Mesenchymal stem cell (in vitro differentiated cells and primary cell): ENCODE measurements at regions not wholly inside any gene's neighbourhood (a gene's known extent, or its start where the extent isn't known, plus 50 kb on each side); places are given as distances from the start of the nearest gene placed in this dataset.
A peak's percentile ranks its signal among the peaks of the same experiment; 100 is the strongest.

Experiments
- DNase-seq: peaks from one replicate; pipeline ENCODE4 v3.0.0-alpha.2; 2013
- H2AFZ ChIP-seq: one replicate; pipeline ENCODE4 v1.6.1; 2013; ENCODE audit warnings: low read depth, mild to moderate bottlenecking, control low read depth, inconsistent platforms, low read length, moderate library complexity
- H2AK5ac ChIP-seq: 2 replicates; pipeline ENCODE4 v1.6.1; 2013; ENCODE audit warnings: low read length, moderate library complexity, mild to moderate bottlenecking, inconsistent platforms; ENCODE audit not compliant: severe bottlenecking
- H2BK120ac ChIP-seq: one replicate; pipeline ENCODE4 v1.6.1; 2013; ENCODE audit warnings: low read depth, mild to moderate bottlenecking, inconsistent platforms, low read length, moderate library complexity
- H2BK12ac ChIP-seq, 2 experiments: one replicate each; pipeline ENCODE4 v1.6.1; 2013; ENCODE audit warnings: inconsistent platforms in 2 of 2, low read length in 2 of 2, mild to moderate bottlenecking in 2 of 2, moderate library complexity in 2 of 2, control low read depth in 1 of 2
- H2BK15ac ChIP-seq: one replicate; pipeline ENCODE4 v1.6.1; 2013; ENCODE audit warnings: mild to moderate bottlenecking, low read depth, inconsistent platforms; ENCODE audit not compliant: poor library complexity, severe bottlenecking
- H2BK5ac ChIP-seq: 2 replicates; pipeline ENCODE4 v1.6.1; 2013; ENCODE audit warnings: low read depth, mild to moderate bottlenecking, low read length, control low read depth, inconsistent platforms; ENCODE audit not compliant: poor library complexity, severe bottlenecking
- H3K14ac ChIP-seq, 2 experiments: one replicate each; pipeline ENCODE4 v1.6.1; 2013; ENCODE audit warnings: inconsistent platforms in 2 of 2, low read length in 2 of 2, control low read depth in 1 of 2, mild to moderate bottlenecking in 1 of 2, moderate library complexity in 1 of 2
- H3K18ac ChIP-seq, 2 experiments: one replicate each; pipeline ENCODE4 v1.6.1; 2013; ENCODE audit warnings: inconsistent platforms in 2 of 2, low read length in 2 of 2, control low read depth in 1 of 2, low read depth in 1 of 2, mild to moderate bottlenecking in 1 of 2
- H3K23ac ChIP-seq, 2 experiments: one replicate each; pipeline ENCODE4 v1.6.1; 2013; ENCODE audit warnings: inconsistent platforms in 2 of 2, low read length in 2 of 2, mild to moderate bottlenecking in 2 of 2, moderate library complexity in 2 of 2, control low read depth in 1 of 2
- H3K27ac ChIP-seq: 2 replicates; pipeline ENCODE4 v1.5.1; 2013; ENCODE audit warnings: mild to moderate bottlenecking, moderate library complexity, low read length, control low read depth, inconsistent platforms; ENCODE audit not compliant: poor library complexity, severe bottlenecking
- H3K27me3 ChIP-seq, 2 experiments: 2 replicates each; pipeline versions ENCODE4 v1.6.1 to v1.7.0; 2013; ENCODE audit warnings: low read length in 2 of 2, mild to moderate bottlenecking in 2 of 2, moderate library complexity in 2 of 2, control low read depth in 1 of 2, inconsistent platforms in 1 of 2; ENCODE audit not compliant: control insufficient read depth in 1 of 2, insufficient read depth in 1 of 2
- H3K36me3 ChIP-seq, 2 experiments: 2 replicates each; pipeline versions ENCODE4 v1.6.1 to v1.7.0; 2013; ENCODE audit warnings: low read length in 2 of 2, control low read depth in 1 of 2, inconsistent platforms in 1 of 2, low read depth in 1 of 2, mild to moderate bottlenecking in 1 of 2; ENCODE audit not compliant: insufficient read depth in 2 of 2, control insufficient read depth in 1 of 2
- H3K4ac ChIP-seq, 2 experiments: one replicate each; pipeline ENCODE4 v1.6.1; 2013; ENCODE audit warnings: inconsistent platforms in 2 of 2, low read length in 2 of 2, mild to moderate bottlenecking in 2 of 2, moderate library complexity in 2 of 2, control low read depth in 1 of 2, low read depth in 1 of 2
- H3K4me1 ChIP-seq: 2 replicates; pipeline ENCODE4 v1.6.1; 2013; ENCODE audit warnings: low read depth, low read length, control low read depth; ENCODE audit not compliant: control insufficient read depth, insufficient read depth
- H3K4me2 ChIP-seq: 2 replicates; pipeline ENCODE4 v1.6.1; 2013; ENCODE audit warnings: low read length, mild to moderate bottlenecking, inconsistent platforms; ENCODE audit not compliant: poor library complexity, severe bottlenecking
- H3K4me3 ChIP-seq, 2 experiments: 2 replicates each; pipeline versions ENCODE4 v1.5.1 to v1.7.0; 2013; ENCODE audit warnings: low read length in 2 of 2, mild to moderate bottlenecking in 2 of 2, control low read depth in 1 of 2, low read depth in 1 of 2; ENCODE audit not compliant: insufficient read depth in 1 of 2
- H3K79me1 ChIP-seq: replicated peaks from 2 replicates; pipeline ENCODE4 v1.6.1; 2013; ENCODE audit warnings: mild to moderate bottlenecking, control low read depth, low read length, inconsistent platforms; ENCODE audit not compliant: poor library complexity, severe bottlenecking
- H3K9ac ChIP-seq: 2 replicates; pipeline ENCODE4 v1.7.0; 2013; ENCODE audit warnings: mild to moderate bottlenecking, low read length, moderate library complexity
- H3K9me3 ChIP-seq: 2 replicates; pipeline ENCODE4 v1.7.0; 2013; ENCODE audit warnings: mild to moderate bottlenecking, low read length; ENCODE audit not compliant: control insufficient read depth
- H4K8ac ChIP-seq: one replicate; pipeline ENCODE4 v1.6.1; 2013; ENCODE audit warnings: inconsistent platforms, mild to moderate bottlenecking, low read length, moderate library complexity
- H4K91ac ChIP-seq: one replicate; pipeline ENCODE4 v1.6.1; 2013; ENCODE audit warnings: mild to moderate bottlenecking, low read length, inconsistent platforms
- WGBS: methylation state at CpG from one replicate; pipeline ENCODE4 v1.1.7; 2013; ENCODE audit warnings: mixed read lengths; 5-methylcytosine and 5-hydroxymethylcytosine counted together

GRCh38 chr20:51280047-51280446, 257.1 kb upstream of the KCNG1 start:
- WGBS: 88% methylated on average over 6 of the region's 6 CpGs
- no peak overlapping the region for H4K91ac ChIP-seq
- H3K36me3 ChIP-seq: no peaks in the 10 kb centered on the region
- peaks cover 43 to 64% of the 10 kb centered on the region in 2 experiments for H3K27me3 ChIP-seq
- no peak overlapping the region for H4K8ac ChIP-seq
- H3K4ac ChIP-seq: no peak overlapping the region
- H2BK120ac ChIP-seq: no peak overlapping the region
- no peak overlapping the region for H3K27ac ChIP-seq
- H2AFZ ChIP-seq: no peak overlapping the region
- DNase-seq: no peak
- no peak overlapping the region for H3K18ac ChIP-seq
- H3K9me3 ChIP-seq: peaks cover 16% of the 10 kb centered on the region
- H3K4me2 ChIP-seq: no peak overlapping the region
- no peaks in the 10 kb centered on the region for H3K79me1 ChIP-seq
- no peaks in the 10 kb centered on the region for H3K4me1 ChIP-seq
- H3K9ac ChIP-seq: no peak overlapping the region
- no peak overlapping the region for H2BK5ac ChIP-seq
- no peak overlapping the region for H3K4me3 ChIP-seq
- H3K14ac ChIP-seq: no peak overlapping the region
- H2BK12ac ChIP-seq: no peak overlapping the region
- H3K23ac ChIP-seq: no peak overlapping the region
- no peak overlapping the region for H2BK15ac ChIP-seq
- H2AK5ac ChIP-seq: no peak overlapping the region

GRCh38 chr20:51277961-51278360, 255.1 kb upstream of the KCNG1 start:
- Histone ChIP-seq H3K4me2 (no peak overlapping the region), H3K4me1 (no peaks in the 10 kb centered on the region), H4K91ac (no peak overlapping the region), H3K79me1 (no peaks in the 10 kb centered on the region), H3K9me3 (peaks cover 14% of the 10 kb centered on the region), H3K36me3 (no peaks in the 10 kb centered on the region), H4K8ac (no peak overlapping the region), H3K4ac (no peak overlapping the region), H3K4me3 (no peak overlapping the region), H3K14ac (no peak overlapping the region), H2AK5ac (no peak overlapping the region), H3K27ac (no peak overlapping the region), H2AFZ (no peak overlapping the region), H2BK5ac (no peak overlapping the region), H3K18ac (no peak overlapping the region), H2BK12ac (no peak overlapping the region), H3K9ac (no peak overlapping the region), H3K27me3 (peaks cover 63% of the 10 kb centered on the region in 2 experiments), H2BK120ac (no peak overlapping the region), H3K23ac (no peak overlapping the region), H2BK15ac (no peak overlapping the region)
- no peak for DNase-seq
- WGBS: over 99% methylated on average over 3 of the region's 4 CpGs

- Histone ChIP-seq H3K18ac (no peak overlapping the region), H2BK15ac (no peak overlapping the region), H2BK5ac (no peak overlapping the region), H3K9ac (no peak overlapping the region), H3K4ac (no peak overlapping the region), H2BK12ac (no peak overlapping the region), H3K27ac (no peak overlapping the region), H4K91ac (no peak overlapping the region), H3K36me3 (no peaks in the 10 kb centered on the region), H2AFZ (no peak overlapping the region), H3K9me3 (peaks cover 12% of the 10 kb centered on the region), H2BK120ac (no peak overlapping the region), H3K14ac (no peak overlapping the region), H3K4me2 (no peak overlapping the region), H3K27me3 (peaks cover 68 to 73% of the 10 kb centered on the region in 2 experiments), H2AK5ac (no peak overlapping the region), H4K8ac (no peak overlapping the region), H3K79me1 (no peaks in the 10 kb centered on the region), H3K4me1 (no peaks in the 10 kb centered on the region), H3K23ac (no peak overlapping the region), H3K4me3 (peak overlapping the region in 1 of 2 experiments; percentile 50)
- WGBS: 90% methylated on average over 9 of the region's 9 CpGs
- no peak for DNase-seq
These were observed 253.4 kb upstream of the KCNG1 start for GRCh38 chr20:51276296-51276695.

GRCh38 chr20:51275826-51276225, 252.9 kb upstream of the KCNG1 start:
- Histone ChIP-seq H2BK12ac (no peak overlapping the region), H3K18ac (no peak overlapping the region), H3K23ac (no peak overlapping the region), H2BK120ac (no peak overlapping the region), H3K79me1 (no peaks in the 10 kb centered on the region), H3K4me3 (peak overlapping the region in 1 of 2 experiments; percentile 50), H4K8ac (no peak overlapping the region), H3K27ac (no peak overlapping the region), H2AFZ (no peak overlapping the region), H3K9me3 (peaks cover 12% of the 10 kb centered on the region), H2BK15ac (no peak overlapping the region), H3K4ac (no peak overlapping the region), H3K14ac (no peak overlapping the region), H3K4me2 (no peak overlapping the region), H3K9ac (no peak overlapping the region), H3K4me1 (no peaks in the 10 kb centered on the region), H2AK5ac (no peak overlapping the region), H4K91ac (no peak overlapping the region), H3K36me3 (no peaks in the 10 kb centered on the region), H2BK5ac (no peak overlapping the region), H3K27me3 (peaks cover 72 to 74% of the 10 kb centered on the region in 2 experiments)
- WGBS: 82% methylated on average over 12 of the region's 14 CpGs
- no peak for DNase-seq
